ENCODE measurements at regions not wholly inside any gene's neighbourhood (a gene's known extent, or its start where the extent isn't known, plus 50 kb on each side); places are given as distances from the start of the nearest gene placed in this dataset.

GRCh38 chr6:163728442-163729126, 314.1 kb downstream of the QKI start:
- TF ChIP-seq ZNF274 (IDR thresholded peaks at IDR 0.05; ENCODE audit: low read depth, low read length), result no peak
- no peak overlapping the region for H3K4me3 ChIP-seq (ENCODE audit: low read length)

GRCh38 chr6:163726037-163726695, 311.6 kb downstream of the QKI start:
- H3K4me3 ChIP-seq (ENCODE audit: low read length), result no peak overlapping the region
- no peak for TF ChIP-seq ZNF274 (IDR thresholded peaks at IDR 0.05; ENCODE audit: low read depth, low read length)

- TF ChIP-seq ZNF274 (IDR thresholded peaks at IDR 0.05; ENCODE audit: low read depth, low read length), result no peak
- H3K4me3 ChIP-seq (ENCODE audit: low read length), result no peak overlapping the region
Observed at GRCh38 chr6:163725008-163725941, 310.8 kb downstream of the QKI start.

GRCh38 chr6:163724196-163724595, 309.7 kb downstream of the QKI start:
- no peak overlapping the region for H3K4me3 ChIP-seq (ENCODE audit: low read length)
- no peak for TF ChIP-seq ZNF274 (IDR thresholded peaks at IDR 0.05; ENCODE audit: low read depth, low read length)

GRCh38 chr6:163723759-163724158, 309.2 kb downstream of the QKI start:
- TF ChIP-seq ZNF274 (IDR thresholded peaks at IDR 0.05; ENCODE audit: low read depth, low read length), result no peak

GRCh38 chr6:163721922-163722692, 307.6 kb downstream of the QKI start:
- TF ChIP-seq ZNF274 (IDR thresholded peaks at IDR 0.05; ENCODE audit: low read depth, low read length), result no peak
- no peak overlapping the region for H3K4me3 ChIP-seq (ENCODE audit: low read length)

More at GRCh38 chr6:163723759-163724158, 309.2 kb downstream of the QKI start:
- no peak overlapping the region for H3K4me3 ChIP-seq (ENCODE audit: low read length)

GRCh38 chr6:163721435-163721834, 306.9 kb downstream of the QKI start:
- TF ChIP-seq ZNF274 (IDR thresholded peaks at IDR 0.05; ENCODE audit: low read depth, low read length), result no peak
- H3K4me3 ChIP-seq (ENCODE audit: low read length), result no peak overlapping the region

- TF ChIP-seq ZNF274 (IDR thresholded peaks at IDR 0.05; ENCODE audit: low read depth, low read length), result no peak
- H3K4me3 ChIP-seq (ENCODE audit: low read length), result no peak overlapping the region
Observed at GRCh38 chr6:163720460-163721235, 306.1 kb downstream of the QKI start.

- TF ChIP-seq ZNF274 (IDR thresholded peaks at IDR 0.05; ENCODE audit: low read depth, low read length), result no peak
- no peak overlapping the region for H3K4me3 ChIP-seq (ENCODE audit: low read length)
Observed at GRCh38 chr6:163720005-163720404, 305.5 kb downstream of the QKI start.

- TF ChIP-seq ZNF274 (IDR thresholded peaks at IDR 0.05; ENCODE audit: low read depth, low read length), result no peak
- H3K4me3 ChIP-seq (ENCODE audit: low read length), result no peak overlapping the region
Observed at GRCh38 chr6:163719028-163719742, 304.7 kb downstream of the QKI start.

- TF ChIP-seq ZNF274 (IDR thresholded peaks at IDR 0.05; ENCODE audit: low read depth, low read length), result no peak
Observed at GRCh38 chr6:163718537-163718936, 304.0 kb downstream of the QKI start.

GRCh38 chr6:163717106-163717764, 302.7 kb downstream of the QKI start:
- no peak overlapping the region for H3K4me3 ChIP-seq (ENCODE audit: low read length)
- TF ChIP-seq ZNF274 (IDR thresholded peaks at IDR 0.05; ENCODE audit: low read depth, low read length), result no peak

More at GRCh38 chr6:163718537-163718936, 304.0 kb downstream of the QKI start:
- no peak overlapping the region for H3K4me3 ChIP-seq (ENCODE audit: low read length)
